CD14-positive monocyte (primary cell): ENCODE measurements at regions not wholly inside any gene's neighbourhood (a gene's known extent, or its start where the extent isn't known, plus 50 kb on each side); places are given as distances from the start of the nearest gene placed in this dataset.
"Not testable (repeated sequence)": the region's sequence is repeated elsewhere in the genome, so short reads cannot be mapped to it uniquely, and the experiment has no call there.

Source experiments
- DNase-seq, 3 donors: peaks; one replicate each; pipeline ENCODE4 v3.0.0-alpha.2; 2011 to 2022
- H2AFZ ChIP-seq: 2 replicates; pipeline ENCODE4 v1.6.0; 2012; ENCODE audit warnings: mild to moderate bottlenecking, low read depth, low read length, inconsistent platforms; ENCODE audit not compliant: insufficient read depth, poor library complexity, severe bottlenecking
- H3K27ac ChIP-seq, 2 donors: 1 replicate in 1 of 2; 2 replicates in 1 of 2; pipeline ENCODE4 v1.5.1; 2012 to 2013; ENCODE audit warnings: low read length in 2 of 2, control low read depth in 1 of 2, inconsistent platforms in 1 of 2, low read depth in 1 of 2, mild to moderate bottlenecking in 1 of 2
- H3K27me3 ChIP-seq, 2 donors: one replicate each; pipeline versions ENCODE4 v1.6.0 to v1.6.1; 2011 to 2013; ENCODE audit warnings: low read length in 2 of 2; ENCODE audit not compliant: control insufficient read depth in 2 of 2, insufficient read depth in 2 of 2
- H3K36me3 ChIP-seq, 2 donors: replicated peaks in 1 of 2; 1 replicate in 1 of 2; 2 replicates in 1 of 2; pipeline versions ENCODE4 v1.5.1 to v1.6.1; 2012 to 2013; ENCODE audit warnings: low read length in 2 of 2, control low read depth in 1 of 2, inconsistent platforms in 1 of 2, mild to moderate bottlenecking in 1 of 2; ENCODE audit not compliant: insufficient read depth in 2 of 2, control insufficient read depth in 1 of 2
- H3K4me1 ChIP-seq, 2 donors: 1 replicate in 1 of 2; 2 replicates in 1 of 2; pipeline versions ENCODE4 v1.5.1 to v1.6.1; 2012 to 2013; ENCODE audit warnings: low read length in 2 of 2, control low read depth in 1 of 2, inconsistent platforms in 1 of 2, mild to moderate bottlenecking in 1 of 2, moderate library complexity in 1 of 2; ENCODE audit not compliant: insufficient read depth in 2 of 2, control insufficient read depth in 1 of 2
- H3K4me2 ChIP-seq: replicated peaks from 2 replicates; pipeline ENCODE3; 2012; ENCODE audit warnings: low read length, moderate library complexity, mild to moderate bottlenecking; ENCODE audit not compliant: poor library complexity, severe bottlenecking; ENCODE audit errors: extremely low read depth
- H3K4me3 ChIP-seq, 3 experiments: fragments of 200-600 bp in 1 of 3; sonication (generic) in 1 of 3; replicated peaks in 1 of 3; 1 replicate in 2 of 3; 2 replicates in 1 of 3; pipeline ENCODE4 v1.5.1; 2011 to 2013; ENCODE audit warnings: low read length in 3 of 3, mild to moderate bottlenecking in 3 of 3, control low read depth in 2 of 3, low read depth in 2 of 3, inconsistent platforms in 1 of 3, moderate library complexity in 1 of 3
- H3K79me2 ChIP-seq: 2 replicates; pipeline ENCODE4 v1.6.0; 2012; ENCODE audit warnings: mild to moderate bottlenecking, control low read depth, inconsistent platforms, low read length, moderate library complexity; ENCODE audit not compliant: insufficient read depth
- H3K9ac ChIP-seq: 2 replicates; pipeline ENCODE4 v1.6.0; 2017; ENCODE audit warnings: low read length, mild to moderate bottlenecking; ENCODE audit not compliant: insufficient read depth, poor library complexity, severe bottlenecking
- H3K9me3 ChIP-seq, 2 donors: replicated peaks in 1 of 2; 1 replicate in 1 of 2; 2 replicates in 1 of 2; pipeline versions ENCODE4 v1.5.1 to v1.6.1; 2012 to 2013; ENCODE audit warnings: low read length in 2 of 2, control low read depth in 1 of 2; ENCODE audit not compliant: control insufficient read depth in 1 of 2, insufficient read depth in 1 of 2
- H4K20me1 ChIP-seq: 2 replicates; pipeline ENCODE4 v1.6.0; 2012; ENCODE audit warnings: mild to moderate bottlenecking, low read length, control low read depth, moderate library complexity; ENCODE audit not compliant: insufficient read depth
- H3K27ac Mint-ChIP-seq, 7 donors: one replicate each; pipeline ENCODE4 v1.8.0; 2020; ENCODE audit warnings: mild to moderate bottlenecking in 7 of 7, mixed read lengths in 7 of 7, moderate library complexity in 6 of 7, inconsistent platforms in 2 of 7
- H3K27me3 Mint-ChIP-seq, 3 donors: one replicate each; pipeline ENCODE4 v1.8.0; 2021 to 2022; ENCODE audit warnings: low read depth in 3 of 3, mild to moderate bottlenecking in 3 of 3, mixed read lengths in 3 of 3, moderate library complexity in 3 of 3, inconsistent platforms in 1 of 3
- H3K36me3 Mint-ChIP-seq, 2 donors: one replicate each; pipeline ENCODE4 v1.8.0; 2020; ENCODE audit warnings: mixed read lengths in 2 of 2, inconsistent platforms in 1 of 2, mild to moderate bottlenecking in 1 of 2
- H3K4me1 Mint-ChIP-seq: one replicate; pipeline ENCODE4 v1.8.0; 2020; ENCODE audit warnings: mild to moderate bottlenecking, mixed read lengths
- H3K4me3 Mint-ChIP-seq, 2 donors: one replicate each; pipeline ENCODE4 v1.8.0; 2020; ENCODE audit warnings: mild to moderate bottlenecking in 2 of 2, mixed read lengths in 2 of 2, moderate library complexity in 1 of 2
- H3K9me3 Mint-ChIP-seq, 7 donors: one replicate each; pipeline ENCODE4 v1.8.0; 2020 to 2022; ENCODE audit warnings: mixed read lengths in 7 of 7, mild to moderate bottlenecking in 6 of 7, moderate library complexity in 6 of 7, inconsistent platforms in 2 of 7
- WGBS: methylation state at CpG from one replicate; pipeline ENCODE4 v1.1.5; 2013; ENCODE audit warnings: missing lambda C conversion rate; ENCODE audit not compliant: insufficient coverage; 5-methylcytosine and 5-hydroxymethylcytosine counted together
- intact Hi-C, 2 donors: fragments of 100-400 bp; cut with micrococcal nuclease; formaldehyde crosslinking; loops; one replicate each; pipeline versions ENCODE4 v1.15.0 to v1.15.1; 2023
- TF ChIP-seq, protein P1 (sequence below): fragments of 200-600 bp; IDR thresholded peaks from one replicate; pipeline ENCODE4 v1.8.0; 2022; ENCODE audit warnings: antibody characterized with exemption, mild to moderate bottlenecking

DNA sequence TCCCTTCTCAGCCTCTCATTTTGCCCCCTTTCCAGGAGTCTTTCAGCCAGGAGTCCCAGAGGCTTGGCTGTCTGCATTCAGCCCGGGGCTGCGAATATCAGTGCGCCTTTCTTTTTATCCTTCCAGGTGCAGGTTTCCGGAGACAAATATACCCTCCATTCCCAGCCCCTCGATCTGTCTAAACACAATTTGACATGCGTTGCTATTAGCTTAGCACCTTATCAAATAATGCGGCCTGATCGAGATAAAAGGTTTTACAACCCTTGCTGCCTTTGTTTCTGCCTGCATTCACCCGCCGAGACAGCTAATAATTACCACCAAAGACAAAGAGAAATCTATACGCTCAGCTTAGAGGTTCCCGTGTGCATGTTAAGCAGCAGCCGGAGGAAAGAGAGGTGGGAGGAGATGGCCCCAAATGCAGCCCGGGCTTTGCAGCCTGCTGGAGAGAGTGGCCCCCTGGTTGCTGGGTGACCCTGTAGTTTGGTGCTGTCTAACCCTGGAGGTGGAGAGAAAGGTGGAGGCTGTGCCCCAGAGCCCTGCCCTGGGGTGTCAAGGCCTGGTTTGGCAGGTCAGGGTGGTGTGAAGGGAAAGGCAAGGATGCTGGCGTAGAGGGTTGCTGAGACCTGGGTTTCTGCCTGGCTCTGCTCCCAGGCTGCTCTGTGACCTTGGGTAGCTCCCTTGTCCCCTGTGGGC lies 185.3 kb downstream of the RPS24 start:
- peaks cover 0 to 6% of the 10 kb centered on the region in 2 donors for H3K9me3 ChIP-seq
- peaks cover 0 to 11% (median 8%) of the 10 kb centered on the region in 7 donors for H3K9me3 Mint-ChIP-seq
- no peaks in the 10 kb centered on the region for H3K79me2 ChIP-seq
- TF ChIP-seq, protein P1, sequence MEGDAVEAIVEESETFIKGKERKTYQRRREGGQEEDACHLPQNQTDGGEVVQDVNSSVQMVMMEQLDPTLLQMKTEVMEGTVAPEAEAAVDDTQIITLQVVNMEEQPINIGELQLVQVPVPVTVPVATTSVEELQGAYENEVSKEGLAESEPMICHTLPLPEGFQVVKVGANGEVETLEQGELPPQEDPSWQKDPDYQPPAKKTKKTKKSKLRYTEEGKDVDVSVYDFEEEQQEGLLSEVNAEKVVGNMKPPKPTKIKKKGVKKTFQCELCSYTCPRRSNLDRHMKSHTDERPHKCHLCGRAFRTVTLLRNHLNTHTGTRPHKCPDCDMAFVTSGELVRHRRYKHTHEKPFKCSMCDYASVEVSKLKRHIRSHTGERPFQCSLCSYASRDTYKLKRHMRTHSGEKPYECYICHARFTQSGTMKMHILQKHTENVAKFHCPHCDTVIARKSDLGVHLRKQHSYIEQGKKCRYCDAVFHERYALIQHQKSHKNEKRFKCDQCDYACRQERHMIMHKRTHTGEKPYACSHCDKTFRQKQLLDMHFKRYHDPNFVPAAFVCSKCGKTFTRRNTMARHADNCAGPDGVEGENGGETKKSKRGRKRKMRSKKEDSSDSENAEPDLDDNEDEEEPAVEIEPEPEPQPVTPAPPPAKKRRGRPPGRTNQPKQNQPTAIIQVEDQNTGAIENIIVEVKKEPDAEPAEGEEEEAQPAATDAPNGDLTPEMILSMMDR = no peak
- peaks cover 8 to 15% (median 11%) of the 10 kb centered on the region in 3 donors for H3K27me3 Mint-ChIP-seq
- 96% methylated on average over 11 of the region's 15 CpGs for WGBS
- no peak overlapping the region for H3K4me2 ChIP-seq
- H3K4me3 ChIP-seq = no peak overlapping the region
- H3K4me1 Mint-ChIP-seq = peaks cover 36% of the 10 kb centered on the region
- no peaks in the 10 kb centered on the region for H3K36me3 Mint-ChIP-seq
- H3K4me1 ChIP-seq = peaks cover 22 to 24% of the 10 kb centered on the region in 2 donors
- no peaks in the 10 kb centered on the region for H4K20me1 ChIP-seq
- no peaks in the 10 kb centered on the region for H3K27me3 ChIP-seq
- H3K36me3 ChIP-seq = no peaks in the 10 kb centered on the region
- H3K4me3 Mint-ChIP-seq = no peak overlapping the region
- intact Hi-C loops = no loop called here
- H3K27ac ChIP-seq = no peak overlapping the region
- no peak overlapping the region for H3K9ac ChIP-seq
- no peak for DNase-seq
- no peak overlapping the region for H2AFZ ChIP-seq
- no peak overlapping the region for H3K27ac Mint-ChIP-seq

DNA sequence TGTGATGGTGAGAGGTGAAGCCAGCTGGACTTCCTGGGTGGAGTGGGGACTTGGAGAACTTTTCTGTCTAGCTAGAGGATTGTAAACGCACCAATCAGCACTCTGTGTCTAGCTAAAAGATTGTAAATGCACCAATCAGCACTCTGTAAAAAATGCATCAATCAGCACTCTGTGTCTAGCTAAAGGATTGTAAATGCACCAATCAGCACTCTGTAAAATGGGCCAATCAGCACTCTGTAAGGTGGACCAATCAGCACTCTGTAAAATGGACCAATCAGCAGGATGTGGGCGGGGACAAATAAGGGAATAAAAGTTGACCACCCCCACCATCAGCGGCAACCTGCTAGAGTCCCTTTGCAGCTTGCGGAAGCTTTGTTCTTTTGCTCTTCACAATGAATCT lies 185.9 kb downstream of the RPS24 start:
- H4K20me1 ChIP-seq, H3K27me3 ChIP-seq, H3K36me3 ChIP-seq, intact Hi-C loops, H3K79me2 ChIP-seq, H3K4me3 Mint-ChIP-seq, H3K36me3 Mint-ChIP-seq, H3K4me3 ChIP-seq, H3K27ac Mint-ChIP-seq, H3K27ac ChIP-seq, H3K9ac ChIP-seq, H3K9me3 ChIP-seq, DNase-seq, H2AFZ ChIP-seq, H3K4me2 ChIP-seq: not testable (repeated sequence)
- Mint-ChIP-seq H3K4me1 (peaks cover 36% of the 10 kb centered on the region), H3K27me3 (peaks cover 8 to 13% (median 11%) of the 10 kb centered on the region in 3 donors), H3K9me3 (peaks cover 0 to 11% (median 8%) of the 10 kb centered on the region in 7 donors)
- WGBS = 100% methylated on average over 1 of the region's 4 CpGs
- peaks cover 22 to 24% of the 10 kb centered on the region in 2 donors for H3K4me1 ChIP-seq
